Retinal pigment epithelial cell (primary cell): ENCODE measurements at regions not wholly inside any gene's neighbourhood (a gene's known extent, or its start where the extent isn't known, plus 50 kb on each side); places are given as distances from the start of the nearest gene placed in this dataset.
"Not testable (repeated sequence)": the region's sequence is repeated elsewhere in the genome, so short reads cannot be mapped to it uniquely, and the experiment has no call there.

ENCODE experiments used
- DNase-seq: peaks from one replicate; pipeline ENCODE4 v3.0.0-alpha.2; 2010; ENCODE audit warnings: low read depth
- H3K4me3 ChIP-seq: 2 replicates; pipeline ENCODE4 v1.5.1; 2011; ENCODE audit warnings: mild to moderate bottlenecking, low read length, control low read depth, moderate library complexity
- CTCF ChIP-seq: conservative IDR thresholded peaks from 2 replicates; pipeline ENCODE4 v1.5.1; 2011; ENCODE audit warnings: low read depth, low read length, control low read depth, inconsistent platforms

- H3K4me3 ChIP-seq = no peak overlapping the region
- TF ChIP-seq CTCF = no peak
- DNase-seq = no peak
Observed at GRCh38 chr16:54879681-54880080, 51.0 kb upstream of the IRX5 start.

GRCh38 chr16:54878301-54878700, 52.4 kb upstream of the IRX5 start:
- DNase-seq = no peak
- no peak for TF ChIP-seq CTCF
- H3K4me3 ChIP-seq = no peak overlapping the region

- no peak for DNase-seq
- H3K4me3 ChIP-seq = no peak overlapping the region
- TF ChIP-seq CTCF = no peak
Observed at GRCh38 chr16:54875443-54875842, 55.2 kb upstream of the IRX5 start.

- not testable (repeated sequence) for DNase-seq, H3K4me3 ChIP-seq
Observed at GRCh38 chr16:54873716-54874373, 56.8 kb upstream of the IRX5 start.

GRCh38 chr16:54873071-54873470, 57.6 kb upstream of the IRX5 start:
- TF ChIP-seq CTCF = no peak
- no peak for DNase-seq

GRCh38 chr16:54870151-54870550, 60.5 kb upstream of the IRX5 start:
- DNase-seq = no peak
- TF ChIP-seq CTCF = no peak
- H3K4me3 ChIP-seq = no peak overlapping the region

More at GRCh38 chr16:54873071-54873470, 57.6 kb upstream of the IRX5 start:
- no peak overlapping the region for H3K4me3 ChIP-seq

GRCh38 chr16:54867302-54867832, 63.3 kb upstream of the IRX5 start:
- TF ChIP-seq CTCF = no peak
- no peak overlapping the region for H3K4me3 ChIP-seq
- no peak for DNase-seq
